MM.1S (cell line): ENCODE measurements at regions not wholly inside any gene's neighbourhood (a gene's known extent, or its start where the extent isn't known, plus 50 kb on each side); places are given as distances from the start of the nearest gene placed in this dataset.

Experiments
- DNase-seq: peaks from one replicate; pipeline ENCODE4 v3.0.0-alpha.2; 2015
- H2AFZ ChIP-seq: fragments of 300-600 bp; sonication (generic); 2 replicates; pipeline ENCODE4 v1.6.0; 2016; ENCODE audit warnings: antibody characterized with exemption, low read length
- H3F3A ChIP-seq: fragments of 300-600 bp; sonication (generic); 2 replicates; pipeline ENCODE4 v1.6.1; 2016; ENCODE audit warnings: mild to moderate bottlenecking, antibody characterized with exemption, low read length, moderate library complexity, mixed read lengths; ENCODE audit not compliant: insufficient read depth
- H3K27ac ChIP-seq: fragments of 300-600 bp; sonication (generic); 2 replicates; pipeline ENCODE4 v1.5.1; 2016; ENCODE audit warnings: mild to moderate bottlenecking, low read length
- H3K27me3 ChIP-seq: fragments of 300-600 bp; sonication (generic); replicated peaks from 2 replicates; pipeline ENCODE4 v1.6.0; 2016; ENCODE audit warnings: low read length; ENCODE audit not compliant: insufficient read depth
- H3K36me3 ChIP-seq: fragments of 300-600 bp; sonication (generic); replicated peaks from 2 replicates; pipeline ENCODE4 v1.6.1; 2016; ENCODE audit warnings: mild to moderate bottlenecking, low read length, mixed read lengths; ENCODE audit not compliant: insufficient read depth
- H3K4me1 ChIP-seq: fragments of 300-600 bp; sonication (generic); 2 replicates; pipeline ENCODE4 v1.6.1; 2016; ENCODE audit warnings: low read length, mixed read lengths
- H3K4me2 ChIP-seq: fragments of 300-600 bp; sonication (generic); 2 replicates; pipeline ENCODE4 v1.6.0; 2016; ENCODE audit warnings: low read depth, low read length
- H3K4me3 ChIP-seq: fragments of 300-600 bp; sonication (generic); 2 replicates; pipeline ENCODE4 v1.5.1; 2016; ENCODE audit warnings: low read length, mixed read lengths
- H3K79me2 ChIP-seq: fragments of 300-600 bp; sonication (generic); 2 replicates; pipeline ENCODE4 v1.6.1; 2016; ENCODE audit warnings: mixed run types, low read length, mixed read lengths
- H3K9ac ChIP-seq: fragments of 300-600 bp; sonication (generic); 2 replicates; pipeline ENCODE4 v1.6.1; 2016; ENCODE audit warnings: low read length, mixed read lengths
- H3K9me2 ChIP-seq: fragments of 300-600 bp; sonication (generic); replicated peaks from 2 replicates; pipeline ENCODE4 v1.6.1; 2016; ENCODE audit warnings: mild to moderate bottlenecking, low read length, mixed read lengths; ENCODE audit not compliant: insufficient read depth
- H3K9me3 ChIP-seq: fragments of 300-600 bp; sonication (generic); replicated peaks from 2 replicates; pipeline ENCODE4 v1.6.1; 2016; ENCODE audit warnings: mild to moderate bottlenecking, low read length, mixed read lengths; ENCODE audit not compliant: insufficient read depth
- H4K20me1 ChIP-seq: fragments of 300-600 bp; sonication (generic); 2 replicates; pipeline ENCODE4 v1.6.1; 2016; ENCODE audit warnings: mild to moderate bottlenecking, low read length, moderate library complexity, mixed read lengths; ENCODE audit not compliant: insufficient read depth
- CTCF ChIP-seq: fragments of 300-600 bp; sonication (generic); IDR thresholded peaks from 2 replicates; pipeline ENCODE4 v1.5.1; 2016; ENCODE audit warnings: antibody characterized with exemption, low read length, mixed read lengths
- EZH2 ChIP-seq: fragments of 300-600 bp; sonication (generic); optimal IDR thresholded peaks from 2 replicates; pipeline ENCODE3; 2017; ENCODE audit warnings: low read depth, mild to moderate bottlenecking, antibody characterized with exemption, low read length, mixed read lengths
- EZH2phosphoT487 ChIP-seq: fragments of 300-600 bp; sonication (generic); IDR thresholded peaks from 2 replicates; pipeline ENCODE4 v1.6.1; 2018; ENCODE audit warnings: antibody characterized with exemption, low read length

DNA sequence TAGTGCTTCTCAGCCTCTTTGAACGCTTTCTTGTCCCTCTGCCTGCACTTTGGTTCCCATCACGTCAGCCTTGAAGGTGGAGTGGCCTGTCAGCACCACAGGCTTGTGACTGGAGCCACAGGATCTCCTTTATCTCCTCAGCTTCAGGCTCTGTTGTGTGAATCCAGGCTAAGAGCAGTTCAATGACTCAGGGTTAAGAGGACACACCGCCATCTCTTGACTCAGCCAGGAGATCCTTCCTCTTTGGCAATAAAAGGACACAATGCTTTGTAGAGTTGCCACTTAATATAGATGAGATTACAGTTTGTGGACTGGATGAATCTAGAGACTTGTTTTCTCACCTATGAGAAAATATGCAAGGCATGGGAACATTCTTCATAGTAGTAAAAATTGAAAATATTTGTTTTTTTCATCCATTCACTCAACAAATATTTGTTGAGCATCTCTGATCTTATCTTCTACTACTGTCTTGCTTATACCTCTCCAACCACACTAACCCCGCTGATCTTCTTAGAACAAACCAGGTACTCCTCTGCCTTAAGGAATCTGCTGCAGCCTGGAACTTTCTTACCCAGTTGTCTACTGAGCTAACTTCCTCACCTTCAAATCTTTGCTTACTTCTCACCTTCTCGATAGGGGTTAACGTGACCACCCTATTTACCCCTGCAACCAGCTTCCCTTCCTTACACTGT, 62.3 kb downstream of the UCHL1 start:
- H3K79me2 ChIP-seq: no peaks in the 10 kb centered on the region
- H3K9me3 ChIP-seq: no peaks in the 10 kb centered on the region
- no peak for DNase-seq
- no peaks in the 10 kb centered on the region for H3K36me3 ChIP-seq
- H3K9me2 ChIP-seq: no peaks in the 10 kb centered on the region
- no peaks in the 10 kb centered on the region for H3K27me3 ChIP-seq
- no peak overlapping the region for H2AFZ ChIP-seq
- no peak overlapping the region for H3K27ac ChIP-seq
- peaks cover 5% of the 10 kb centered on the region; the same call in 1 of the 2 replicates for H3F3A ChIP-seq
- H3K9ac ChIP-seq: no peak overlapping the region
- H3K4me1 ChIP-seq: peaks cover 12% of the 10 kb centered on the region; the same call in 1 of the 2 replicates
- no peak overlapping the region for H3K4me3 ChIP-seq
- H3K4me2 ChIP-seq: no peak overlapping the region
- no peak for TF ChIP-seq EZH2phosphoT487
- TF ChIP-seq CTCF: no peak
- TF ChIP-seq EZH2: no peak
- no peaks in the 10 kb centered on the region for H4K20me1 ChIP-seq

GRCh38 chr4:41319553-41319952, 62.8 kb downstream of the UCHL1 start:
- Histone ChIP-seq H3K9me3 (no peaks in the 10 kb centered on the region), H2AFZ (no peak overlapping the region), H3K9me2 (no peaks in the 10 kb centered on the region), H3K79me2 (no peaks in the 10 kb centered on the region), H3F3A (peaks cover 5% of the 10 kb centered on the region; the same call in 1 of the 2 replicates), H3K36me3 (no peaks in the 10 kb centered on the region), H3K27me3 (no peaks in the 10 kb centered on the region), H4K20me1 (no peaks in the 10 kb centered on the region), H3K4me3 (no peak overlapping the region), H3K4me1 (peaks cover 12% of the 10 kb centered on the region; the same call in 1 of the 2 replicates), H3K27ac (no peak overlapping the region), H3K9ac (no peak overlapping the region), H3K4me2 (no peak overlapping the region)
- DNase-seq: no peak
- TF ChIP-seq EZH2phosphoT487: no peak
- no peak for TF ChIP-seq CTCF
- TF ChIP-seq EZH2: no peak

DNA sequence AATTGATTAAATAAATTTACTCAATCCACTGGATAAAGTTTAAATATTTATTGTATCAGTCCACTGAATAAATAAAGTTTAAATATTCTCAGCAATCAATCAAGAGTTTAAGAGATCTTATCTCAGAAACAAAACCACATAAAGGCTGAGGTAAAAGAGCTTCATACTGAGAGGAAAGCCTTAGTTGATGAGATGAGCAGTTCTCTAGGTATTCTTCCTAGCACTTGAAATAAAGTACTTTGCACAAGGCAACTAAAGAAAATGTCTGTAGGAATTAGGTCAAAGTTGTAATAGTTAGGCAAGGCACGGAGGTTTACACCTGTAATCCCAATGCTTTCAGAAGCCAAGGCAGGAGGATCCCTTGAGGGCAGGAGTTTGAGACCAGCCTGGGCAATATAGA, 63.5 kb downstream of the UCHL1 start:
- no peak overlapping the region for H3K27ac ChIP-seq
- no peaks in the 10 kb centered on the region for H3K27me3 ChIP-seq
- H4K20me1 ChIP-seq: no peaks in the 10 kb centered on the region
- no peak overlapping the region for H2AFZ ChIP-seq
- H3K4me2 ChIP-seq: no peak overlapping the region
- peaks cover 5% of the 10 kb centered on the region; the same call in 1 of the 2 replicates for H3F3A ChIP-seq
- H3K9me3 ChIP-seq: no peaks in the 10 kb centered on the region
- H3K9me2 ChIP-seq: no peaks in the 10 kb centered on the region
- H3K9ac ChIP-seq: no peak overlapping the region
- no peak for DNase-seq
- peaks cover 12% of the 10 kb centered on the region; the same call in 1 of the 2 replicates for H3K4me1 ChIP-seq
- no peaks in the 10 kb centered on the region for H3K79me2 ChIP-seq
- no peaks in the 10 kb centered on the region for H3K36me3 ChIP-seq
- TF ChIP-seq CTCF (no peak), EZH2 (no peak), EZH2phosphoT487 (no peak)
- H3K4me3 ChIP-seq: no peak overlapping the region
